ENCODE measurements at regions not wholly inside any gene's neighbourhood (a gene's known extent, or its start where the extent isn't known, plus 50 kb on each side); places are given as distances from the start of the nearest gene placed in this dataset.

DNA sequence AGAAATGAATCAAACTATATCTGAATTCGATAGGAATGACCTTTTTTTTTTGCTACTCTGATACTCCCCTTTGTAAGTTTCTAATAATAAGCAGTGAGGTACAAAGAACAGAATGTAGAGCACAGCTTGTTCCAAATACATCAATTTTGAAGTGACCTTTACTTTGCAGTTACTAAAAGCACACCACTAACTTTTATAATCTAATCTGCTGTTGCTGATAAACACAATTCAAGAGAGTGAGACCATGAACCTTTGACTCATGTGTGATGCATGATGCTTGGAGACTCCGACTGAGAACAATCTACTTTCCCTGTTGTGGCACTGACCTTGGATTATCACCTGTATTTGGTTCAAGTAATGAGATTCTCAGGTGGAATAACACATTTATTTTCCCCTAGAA lies 91.6 kb upstream of the GNPDA2 start:
- 8 to 10% methylated on average over 2 of the region's 2 CpGs for WGBS, 2 donors

DNA sequence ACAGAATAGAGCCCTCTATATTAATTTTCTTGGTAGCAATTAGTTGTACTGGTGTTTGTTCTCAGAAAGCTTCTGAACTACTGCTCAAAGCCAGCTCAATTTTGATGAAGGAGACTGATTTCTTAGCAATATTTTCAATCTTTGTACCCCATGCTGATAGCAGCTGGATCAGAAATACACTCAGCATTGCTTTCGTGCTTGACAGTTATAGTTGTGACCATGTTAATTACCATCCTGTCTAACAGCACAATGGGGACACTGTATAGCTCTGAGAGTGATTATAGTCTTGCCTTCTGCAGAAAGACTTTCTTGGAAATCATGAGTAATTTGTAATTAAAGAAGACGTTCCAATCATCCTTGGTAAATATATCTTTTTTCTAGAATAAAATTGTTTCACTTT lies 79.7 kb upstream of the GNPDA2 start:
- H3K27me3 ChIP-seq: no peaks in the 10 kb centered on the region
- no peak overlapping the region for H3K27ac ChIP-seq
- H3K4me1 ChIP-seq: no peaks in the 10 kb centered on the region
- TF ChIP-seq, protein P1, sequence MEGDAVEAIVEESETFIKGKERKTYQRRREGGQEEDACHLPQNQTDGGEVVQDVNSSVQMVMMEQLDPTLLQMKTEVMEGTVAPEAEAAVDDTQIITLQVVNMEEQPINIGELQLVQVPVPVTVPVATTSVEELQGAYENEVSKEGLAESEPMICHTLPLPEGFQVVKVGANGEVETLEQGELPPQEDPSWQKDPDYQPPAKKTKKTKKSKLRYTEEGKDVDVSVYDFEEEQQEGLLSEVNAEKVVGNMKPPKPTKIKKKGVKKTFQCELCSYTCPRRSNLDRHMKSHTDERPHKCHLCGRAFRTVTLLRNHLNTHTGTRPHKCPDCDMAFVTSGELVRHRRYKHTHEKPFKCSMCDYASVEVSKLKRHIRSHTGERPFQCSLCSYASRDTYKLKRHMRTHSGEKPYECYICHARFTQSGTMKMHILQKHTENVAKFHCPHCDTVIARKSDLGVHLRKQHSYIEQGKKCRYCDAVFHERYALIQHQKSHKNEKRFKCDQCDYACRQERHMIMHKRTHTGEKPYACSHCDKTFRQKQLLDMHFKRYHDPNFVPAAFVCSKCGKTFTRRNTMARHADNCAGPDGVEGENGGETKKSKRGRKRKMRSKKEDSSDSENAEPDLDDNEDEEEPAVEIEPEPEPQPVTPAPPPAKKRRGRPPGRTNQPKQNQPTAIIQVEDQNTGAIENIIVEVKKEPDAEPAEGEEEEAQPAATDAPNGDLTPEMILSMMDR (IDR thresholded peaks at IDR 0.05): no peak
- no peaks in the 10 kb centered on the region for H3K36me3 ChIP-seq
- no peaks in the 10 kb centered on the region for H3K9me3 ChIP-seq
- FAIRE-seq: no peak
- no peak for ATAC-seq
- no peak for DNase-seq
- intact Hi-C loops (cut with DNase I): no loop called here
- H3K4me3 ChIP-seq: no peak overlapping the region
- WGBS, 2 donors: 23 to 28% methylated on average over 2 of the region's 2 CpGs

More for the DNA sequence above, 91.6 kb upstream of the GNPDA2 start:
- Histone ChIP-seq H3K4me1 (no peaks in the 10 kb centered on the region), H3K9me3 (no peaks in the 10 kb centered on the region), H3K4me3 (no peak overlapping the region), H3K27ac (no peak overlapping the region), H3K36me3 (no peaks in the 10 kb centered on the region), H3K27me3 (no peaks in the 10 kb centered on the region)
- intact Hi-C loops (cut with DNase I): no loop called here
- FAIRE-seq (no peak), DNase-seq (no peak), ATAC-seq (no peak)
- TF ChIP-seq, protein P1 (IDR thresholded peaks at IDR 0.05): no peak

DNA sequence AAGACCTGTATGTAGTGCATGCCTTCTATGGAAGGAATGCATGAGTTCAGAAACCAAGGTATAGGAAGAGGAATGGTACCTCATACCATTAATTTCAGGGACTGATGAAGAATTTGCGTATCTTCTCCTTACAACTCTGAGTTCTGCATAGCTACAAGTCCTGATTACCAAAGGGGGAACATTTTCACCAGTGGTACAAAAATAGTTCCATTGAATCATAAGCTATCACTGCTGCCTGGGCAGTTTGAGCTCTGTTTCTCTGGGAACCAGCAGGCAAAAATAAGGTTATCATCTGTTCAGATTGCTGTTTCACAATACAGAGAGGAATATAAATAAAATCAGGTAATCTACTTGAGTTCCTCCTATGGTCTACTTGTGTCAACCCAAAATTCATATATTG lies 77.9 kb upstream of the GNPDA2 start:
- H3K4me1 ChIP-seq: no peaks in the 10 kb centered on the region
- H3K27me3 ChIP-seq: no peaks in the 10 kb centered on the region
- ATAC-seq: no peak
- H3K36me3 ChIP-seq: no peaks in the 10 kb centered on the region
- no peaks in the 10 kb centered on the region for H3K9me3 ChIP-seq
- H3K4me3 ChIP-seq: no peak overlapping the region
- no peak for FAIRE-seq
- TF ChIP-seq, protein P1 (IDR thresholded peaks at IDR 0.05): no peak
- DNase-seq: no peak
- H3K27ac ChIP-seq: no peak overlapping the region
- intact Hi-C loops (cut with DNase I): no loop called here
- 73 to 75% methylated on average over 1 of the region's 1 CpG for WGBS, 2 donors

DNA sequence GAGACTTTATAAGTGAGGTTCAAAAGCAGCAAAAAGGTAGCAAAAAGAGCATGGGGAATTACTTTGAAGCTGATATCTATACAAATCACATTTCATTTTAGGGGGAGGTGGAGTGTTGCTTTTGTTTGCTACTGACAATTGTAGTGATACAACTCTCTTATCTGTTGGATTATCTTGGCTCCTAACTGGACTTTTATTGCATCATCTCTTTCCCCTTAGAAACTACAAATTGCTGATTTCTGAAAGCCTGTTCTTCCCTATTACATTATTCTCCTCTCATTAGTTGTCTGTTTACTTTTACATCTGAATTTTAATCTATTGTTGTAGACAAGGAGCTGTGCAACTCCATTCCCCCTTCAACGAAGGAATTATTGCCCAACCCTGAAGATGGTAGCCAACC lies 75.0 kb upstream of the GNPDA2 start:
- intact Hi-C loops (cut with DNase I): no loop called here
- Histone ChIP-seq H3K36me3 (no peaks in the 10 kb centered on the region), H3K27ac (no peak overlapping the region), H3K27me3 (no peaks in the 10 kb centered on the region), H3K9me3 (no peaks in the 10 kb centered on the region), H3K4me1 (no peaks in the 10 kb centered on the region), H3K4me3 (no peak overlapping the region)
- DNase-seq (no peak), FAIRE-seq (no peak), ATAC-seq (no peak)
- 34 to 45% methylated on average over 1 of the region's 1 CpG for WGBS, 2 donors
- TF ChIP-seq, protein P1 (IDR thresholded peaks at IDR 0.05): no peak

DNA sequence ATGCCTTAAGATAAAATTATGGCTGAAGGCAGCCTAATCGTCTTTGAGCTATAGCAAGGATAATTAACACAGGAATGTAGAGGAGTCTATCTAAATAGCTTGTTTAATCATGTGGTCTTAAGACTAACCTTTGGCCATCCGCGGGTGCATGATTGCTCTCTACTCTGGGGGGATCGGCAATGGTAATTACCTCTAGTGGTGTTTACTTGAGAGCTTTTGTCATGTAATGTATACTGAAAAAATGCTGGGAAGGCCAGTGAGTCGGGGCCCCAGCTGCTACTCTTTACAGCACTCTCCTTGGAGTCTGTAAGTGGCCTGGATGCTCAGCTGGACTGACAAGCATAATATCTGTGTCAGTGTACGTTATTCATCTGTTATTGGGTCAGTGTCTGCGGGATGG lies 65.5 kb upstream of the GNPDA2 start:
- Histone ChIP-seq H3K9me3 (no peaks in the 10 kb centered on the region), H3K27ac (no peak overlapping the region), H3K27me3 (no peaks in the 10 kb centered on the region), H3K36me3 (no peaks in the 10 kb centered on the region), H3K4me1 (no peaks in the 10 kb centered on the region), H3K4me3 (no peak overlapping the region)
- TF ChIP-seq, protein P1 (IDR thresholded peaks at IDR 0.05): no peak
- intact Hi-C loops (cut with DNase I): no loop called here
- FAIRE-seq (no peak), ATAC-seq (no peak), DNase-seq (no peak)
- 39 to 49% methylated on average over 7 of the region's 7 CpGs for WGBS, 2 donors

Measured in pancreas (tissue), 10 donors.